ENCODE measurements at regions not wholly inside any gene's neighbourhood (a gene's known extent, or its start where the extent isn't known, plus 50 kb on each side); places are given as distances from the start of the nearest gene placed in this dataset.

GRCh38 chr4:135256111-135256510, 1054.5 kb upstream of the PABPC4L start:
- Histone ChIP-seq H3K4me3 (ENCODE audit: low read length) (no peak overlapping the region), H3K27ac (ENCODE audit: low read length) (no peak overlapping the region), H3K4me1 (ENCODE audit: control insufficient read depth, insufficient read depth, low read length) (no peaks in the 10 kb centered on the region), H3K27me3 (ENCODE audit: control insufficient read depth, insufficient read depth) (no peaks in the 10 kb centered on the region), H3K9me3 (ENCODE audit: control insufficient read depth, low read length) (no peaks in the 10 kb centered on the region)
- intact Hi-C loops (cut with DNase I) = no loop called here
- no peak for ATAC-seq
- no peak for DNase-seq

- DNase-seq (no peak), ATAC-seq (no peak)
- intact Hi-C loops (cut with DNase I) = no loop called here
- 31% methylated on average over 1 of the region's 1 CpG for WGBS
- Histone ChIP-seq H3K27me3 (ENCODE audit: control insufficient read depth, insufficient read depth) (no peaks in the 10 kb centered on the region), H3K27ac (ENCODE audit: low read length) (no peak overlapping the region), H3K9me3 (ENCODE audit: control insufficient read depth, low read length) (no peaks in the 10 kb centered on the region), H3K4me1 (ENCODE audit: control insufficient read depth, insufficient read depth, low read length) (no peaks in the 10 kb centered on the region), H3K4me3 (ENCODE audit: low read length) (no peak overlapping the region)
Measured at GRCh38 chr4:135250040-135250439, 1048.5 kb upstream of the PABPC4L start.

GRCh38 chr4:135249024-135249423, 1047.4 kb upstream of the PABPC4L start:
- ATAC-seq (no peak), DNase-seq (no peak)
- no peak overlapping the region for H3K4me3 ChIP-seq (ENCODE audit: low read length)
- H3K27me3 ChIP-seq (ENCODE audit: control insufficient read depth, insufficient read depth) = no peaks in the 10 kb centered on the region
- H3K4me1 ChIP-seq (ENCODE audit: control insufficient read depth, insufficient read depth, low read length) = no peaks in the 10 kb centered on the region
- intact Hi-C loops (cut with DNase I) = no loop called here
- no peaks in the 10 kb centered on the region for H3K9me3 ChIP-seq (ENCODE audit: control insufficient read depth, low read length)
- H3K27ac ChIP-seq (ENCODE audit: low read length) = no peak overlapping the region
- 68% methylated on average over 5 of the region's 5 CpGs for WGBS

GRCh38 chr4:135244696-135245095, 1043.1 kb upstream of the PABPC4L start:
- Histone ChIP-seq H3K27ac (ENCODE audit: low read length) (no peak overlapping the region), H3K4me1 (ENCODE audit: control insufficient read depth, insufficient read depth, low read length) (no peaks in the 10 kb centered on the region), H3K4me3 (ENCODE audit: low read length) (no peak overlapping the region), H3K9me3 (ENCODE audit: control insufficient read depth, low read length) (no peaks in the 10 kb centered on the region), H3K27me3 (ENCODE audit: control insufficient read depth, insufficient read depth) (no peaks in the 10 kb centered on the region)
- intact Hi-C loops (cut with DNase I) = no loop called here
- DNase-seq (no peak), ATAC-seq (no peak)
- WGBS = 51% methylated on average over 2 of the region's 2 CpGs

GRCh38 chr4:135244056-135244455, 1042.5 kb upstream of the PABPC4L start:
- H3K9me3 ChIP-seq (ENCODE audit: control insufficient read depth, low read length) = no peaks in the 10 kb centered on the region
- no peak for ATAC-seq
- no peak for DNase-seq
- WGBS = 45% methylated on average over 1 of the region's 1 CpG
- no peak overlapping the region for H3K27ac ChIP-seq (ENCODE audit: low read length)
- no peak overlapping the region for H3K4me3 ChIP-seq (ENCODE audit: low read length)
- no peaks in the 10 kb centered on the region for H3K4me1 ChIP-seq (ENCODE audit: control insufficient read depth, insufficient read depth, low read length)
- no peaks in the 10 kb centered on the region for H3K27me3 ChIP-seq (ENCODE audit: control insufficient read depth, insufficient read depth)
- intact Hi-C loops (cut with DNase I) = no loop called here

- intact Hi-C loops (cut with DNase I) = no loop called here
- H3K27me3 ChIP-seq (ENCODE audit: control insufficient read depth, insufficient read depth) = no peaks in the 10 kb centered on the region
- no peaks in the 10 kb centered on the region for H3K9me3 ChIP-seq (ENCODE audit: control insufficient read depth, low read length)
- no peak for ATAC-seq
- 60% methylated on average over 4 of the region's 4 CpGs for WGBS
- no peak overlapping the region for H3K27ac ChIP-seq (ENCODE audit: low read length)
- H3K4me1 ChIP-seq (ENCODE audit: control insufficient read depth, insufficient read depth, low read length) = no peaks in the 10 kb centered on the region
- no peak for DNase-seq
- H3K4me3 ChIP-seq (ENCODE audit: low read length) = no peak overlapping the region
Measured at GRCh38 chr4:135240796-135241195, 1039.2 kb upstream of the PABPC4L start.

GRCh38 chr4:135239964-135240363, 1038.4 kb upstream of the PABPC4L start:
- intact Hi-C loops (cut with DNase I) = no loop called here
- Histone ChIP-seq H3K4me3 (ENCODE audit: low read length) (no peak overlapping the region), H3K9me3 (ENCODE audit: control insufficient read depth, low read length) (no peaks in the 10 kb centered on the region), H3K4me1 (ENCODE audit: control insufficient read depth, insufficient read depth, low read length) (no peaks in the 10 kb centered on the region), H3K27me3 (ENCODE audit: control insufficient read depth, insufficient read depth) (no peaks in the 10 kb centered on the region), H3K27ac (ENCODE audit: low read length) (no peak overlapping the region)
- ATAC-seq (no peak), DNase-seq (no peak)
- WGBS = 73% methylated on average over 4 of the region's 4 CpGs

- no peak for ATAC-seq
- H3K4me3 ChIP-seq (ENCODE audit: low read length) = no peak overlapping the region
Measured at GRCh38 chr4:135238940-135239339, 1037.4 kb upstream of the PABPC4L start.

GRCh38 chr4:135236048-135236447, 1034.5 kb upstream of the PABPC4L start:
- Histone ChIP-seq H3K4me3 (ENCODE audit: low read length) (no peak overlapping the region), H3K27ac (ENCODE audit: low read length) (no peak overlapping the region), H3K9me3 (ENCODE audit: control insufficient read depth, low read length) (no peaks in the 10 kb centered on the region), H3K27me3 (ENCODE audit: control insufficient read depth, insufficient read depth) (no peaks in the 10 kb centered on the region), H3K4me1 (ENCODE audit: control insufficient read depth, insufficient read depth, low read length) (no peaks in the 10 kb centered on the region)
- DNase-seq (no peak), ATAC-seq (no peak)
- intact Hi-C loops (cut with DNase I) = no loop called here
- WGBS = 30% methylated on average over 1 of the region's 1 CpG

More at GRCh38 chr4:135238940-135239339, 1037.4 kb upstream of the PABPC4L start:
- 64% methylated on average over 3 of the region's 3 CpGs for WGBS
- Histone ChIP-seq H3K27me3 (ENCODE audit: control insufficient read depth, insufficient read depth) (no peaks in the 10 kb centered on the region), H3K4me1 (ENCODE audit: control insufficient read depth, insufficient read depth, low read length) (no peaks in the 10 kb centered on the region), H3K9me3 (ENCODE audit: control insufficient read depth, low read length) (no peaks in the 10 kb centered on the region), H3K27ac (ENCODE audit: low read length) (no peak overlapping the region)
- intact Hi-C loops (cut with DNase I) = no loop called here
- no peak for DNase-seq

- 45% methylated on average over 1 of the region's 1 CpG for WGBS
- intact Hi-C loops (cut with DNase I) = no loop called here
Measured at GRCh38 chr4:135227842-135228241, 1026.3 kb upstream of the PABPC4L start.

GRCh38 chr4:135225551-135225950, 1024.0 kb upstream of the PABPC4L start:
- intact Hi-C loops (cut with DNase I) = no loop called here
- Histone ChIP-seq H3K9me3 (ENCODE audit: control insufficient read depth, low read length) (no peaks in the 10 kb centered on the region), H3K27ac (ENCODE audit: low read length) (no peak overlapping the region), H3K4me3 (ENCODE audit: low read length) (no peak overlapping the region), H3K27me3 (ENCODE audit: control insufficient read depth, insufficient read depth) (no peaks in the 10 kb centered on the region), H3K4me1 (ENCODE audit: control insufficient read depth, insufficient read depth, low read length) (no peaks in the 10 kb centered on the region)
- ATAC-seq (no peak), DNase-seq (no peak)
- 77% methylated on average over 3 of the region's 3 CpGs for WGBS

More at GRCh38 chr4:135227842-135228241, 1026.3 kb upstream of the PABPC4L start:
- ATAC-seq (no peak), DNase-seq (no peak)
- Histone ChIP-seq H3K9me3 (ENCODE audit: control insufficient read depth, low read length) (no peaks in the 10 kb centered on the region), H3K27ac (ENCODE audit: low read length) (no peak overlapping the region), H3K4me3 (ENCODE audit: low read length) (no peak overlapping the region), H3K27me3 (ENCODE audit: control insufficient read depth, insufficient read depth) (no peaks in the 10 kb centered on the region), H3K4me1 (ENCODE audit: control insufficient read depth, insufficient read depth, low read length) (no peaks in the 10 kb centered on the region)

- no peak for ATAC-seq
- Histone ChIP-seq H3K27me3 (ENCODE audit: control insufficient read depth, insufficient read depth) (no peaks in the 10 kb centered on the region), H3K27ac (ENCODE audit: low read length) (no peak overlapping the region), H3K9me3 (ENCODE audit: control insufficient read depth, low read length) (no peaks in the 10 kb centered on the region), H3K4me1 (ENCODE audit: control insufficient read depth, insufficient read depth, low read length) (no peaks in the 10 kb centered on the region), H3K4me3 (ENCODE audit: low read length) (no peak overlapping the region)
- no peak for DNase-seq
- intact Hi-C loops (cut with DNase I) = no loop called here
- WGBS = 86% methylated on average over 5 of the region's 5 CpGs
Measured at GRCh38 chr4:135210341-135210740, 1008.8 kb upstream of the PABPC4L start.

Data from right cardiac atrium (tissue), 5 donors.